Right hindlimb (tissue), 1 donor: ENCODE measurements at regions not wholly inside any gene's neighbourhood (a gene's known extent, or its start where the extent isn't known, plus 50 kb on each side); places are given as distances from the start of the nearest gene placed in this dataset.

Experiments used
- DNase-seq: peaks from one replicate; pipeline ENCODE4 v3.0.0-alpha.2; 2018

DNA sequence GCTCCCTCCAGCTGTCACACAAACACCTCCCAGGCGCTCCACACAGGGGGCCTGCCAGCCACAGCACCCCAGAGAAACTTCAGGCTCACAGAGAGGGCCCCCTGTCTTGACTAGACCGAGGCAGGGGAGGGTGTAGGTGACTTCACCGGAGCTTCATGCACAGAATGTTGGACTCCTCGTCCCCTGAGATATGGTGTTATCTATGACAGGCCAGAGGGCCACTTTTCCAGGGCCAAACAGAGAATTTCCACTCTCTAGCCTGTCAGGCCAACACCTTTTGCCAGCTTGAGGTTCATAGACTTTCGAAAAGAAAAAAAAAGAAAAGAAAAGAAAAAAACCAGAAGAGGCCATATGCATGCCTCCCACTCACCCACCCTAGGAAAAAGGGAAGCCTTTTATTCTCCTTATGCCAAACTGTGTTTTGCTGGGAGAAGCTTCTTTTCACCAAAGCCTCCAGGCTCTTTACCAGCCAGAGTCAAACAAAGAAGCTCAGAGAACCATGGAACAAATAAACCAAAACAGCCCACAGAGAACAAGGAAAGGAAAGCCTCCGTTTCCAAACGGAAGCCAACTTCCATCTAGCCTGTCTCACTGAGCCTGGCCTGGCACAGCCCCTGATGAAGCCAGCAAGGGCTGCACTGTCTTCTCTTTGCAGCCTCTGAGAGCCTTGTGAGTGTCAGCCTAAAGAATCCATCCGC is 313.2 kb upstream of the JARID2 start:
- DNase-seq, result no peak

- DNase-seq, result no peak
These were observed 312.7 kb upstream of the JARID2 start for GRCh38 chr6:14933183-14933544.

- DNase-seq, result no peak
These were observed 311.9 kb upstream of the JARID2 start for GRCh38 chr6:14934013-14934412.

DNA sequence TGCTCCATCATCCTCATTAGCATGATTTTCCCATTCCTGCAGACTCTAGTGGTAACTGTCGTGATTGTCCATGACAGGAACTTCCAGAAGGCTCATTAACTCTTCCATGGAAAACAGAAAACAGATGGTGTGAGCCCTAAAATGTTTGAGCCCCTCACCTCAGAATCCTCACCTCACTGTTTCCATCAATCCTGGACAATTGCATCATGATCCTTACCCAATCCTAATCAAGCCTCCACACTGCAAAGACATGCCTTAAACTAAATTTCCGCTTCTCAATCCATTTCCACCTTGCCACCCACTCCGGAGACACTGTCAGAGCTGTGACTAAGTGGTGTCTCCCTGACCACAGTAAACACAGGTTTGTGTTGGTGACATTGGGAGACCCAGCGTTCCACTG is 311.0 kb upstream of the JARID2 start:
- DNase-seq, result no peak

DNA sequence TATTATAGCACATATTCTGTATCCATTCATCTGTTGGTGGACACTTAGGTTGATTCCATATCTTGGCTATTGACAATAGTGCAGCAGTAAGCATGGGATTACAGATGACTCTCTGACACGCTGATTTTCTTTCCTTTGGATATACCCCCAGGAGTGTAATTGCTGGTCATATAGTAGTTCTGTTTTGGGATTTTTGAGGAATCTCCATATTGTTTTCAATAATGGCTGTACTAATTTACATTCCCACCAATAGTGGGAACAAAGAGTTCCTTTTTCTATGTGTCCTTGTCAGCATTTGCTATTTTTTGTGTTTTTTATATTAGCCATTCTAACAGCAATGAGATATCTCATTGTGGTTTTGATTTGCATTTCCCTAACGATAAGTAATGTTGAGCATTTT is 309.0 kb upstream of the JARID2 start:
- no peak for DNase-seq

- DNase-seq, result no peak
These were observed 302.8 kb upstream of the JARID2 start for GRCh38 chr6:14943116-14943515.

GRCh38 chr6:14944593-14944992 is 301.3 kb upstream of the JARID2 start:
- no peak for DNase-seq

GRCh38 chr6:14945461-14946185 is 300.2 kb upstream of the JARID2 start:
- no peak for DNase-seq

DNA sequence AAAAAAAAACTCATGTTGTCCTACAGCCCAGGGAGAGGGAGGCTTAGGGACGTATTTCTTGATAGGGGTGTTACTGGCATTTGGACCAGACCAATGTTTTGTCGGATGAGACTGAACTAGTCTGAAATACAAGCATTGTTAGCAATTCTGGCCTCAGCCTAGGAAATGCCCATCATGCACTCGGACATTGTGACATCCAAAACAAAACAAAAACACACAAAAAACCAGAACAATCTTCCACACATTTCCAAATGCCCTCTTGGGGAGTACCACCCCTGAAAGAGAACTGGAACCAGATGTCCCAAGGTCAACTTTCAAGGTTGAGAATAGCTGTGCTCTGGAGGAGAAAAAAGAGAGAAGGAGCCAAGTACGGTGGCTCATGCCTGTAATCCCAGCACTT is 299.1 kb upstream of the JARID2 start:
- no peak for DNase-seq

- DNase-seq, result no peak
These were observed 297.2 kb upstream of the JARID2 start for GRCh38 chr6:14948586-14949245.

DNA sequence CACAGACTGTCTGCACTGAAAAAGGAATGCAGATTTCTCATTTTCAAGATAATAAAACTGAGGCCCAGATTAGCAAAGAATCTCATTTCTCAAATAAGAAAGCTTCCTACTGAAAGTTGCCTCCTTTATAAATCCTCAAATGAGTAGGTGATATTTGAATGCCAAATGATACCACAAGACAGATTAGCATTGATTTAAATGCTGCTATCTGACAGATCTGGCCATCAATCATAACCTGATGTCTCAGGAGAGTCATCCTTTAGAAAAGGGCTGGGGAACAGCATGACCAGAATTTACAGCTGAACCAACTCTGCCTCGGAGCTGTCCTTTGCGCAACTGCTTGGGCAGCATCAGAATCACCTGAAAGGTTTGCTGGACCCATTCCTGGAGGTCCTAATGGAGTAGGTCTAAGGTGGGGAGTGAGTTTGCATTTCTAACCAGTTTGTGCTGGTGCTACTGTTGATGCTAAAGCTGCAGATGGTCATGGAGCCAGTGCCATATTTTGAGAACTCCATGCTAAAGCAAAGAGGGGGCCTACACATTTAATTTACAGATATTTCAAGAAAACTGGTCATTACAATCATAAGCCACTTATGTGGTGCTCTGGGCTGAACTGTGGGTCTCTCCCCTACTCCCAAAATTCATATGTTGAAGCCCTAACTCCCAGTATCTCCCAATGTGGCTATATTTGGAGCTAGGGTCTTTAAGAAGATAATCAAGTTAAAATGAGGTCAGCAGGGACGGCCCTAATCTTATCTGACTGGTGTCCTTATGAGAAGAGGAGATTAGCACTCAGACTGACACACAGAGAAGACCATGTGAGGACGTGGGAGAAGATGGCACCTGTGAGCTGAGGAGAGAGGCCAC is 295.5 kb upstream of the JARID2 start:
- DNase-seq, result no peak

- no peak for DNase-seq
These were observed 294.9 kb upstream of the JARID2 start for GRCh38 chr6:14950970-14951276.

- no peak for DNase-seq
These were observed 294.2 kb upstream of the JARID2 start for GRCh38 chr6:14951704-14952103.

- DNase-seq, result peak; percentile 52
These were observed 292.0 kb upstream of the JARID2 start for GRCh38 chr6:14953836-14954235.

DNA sequence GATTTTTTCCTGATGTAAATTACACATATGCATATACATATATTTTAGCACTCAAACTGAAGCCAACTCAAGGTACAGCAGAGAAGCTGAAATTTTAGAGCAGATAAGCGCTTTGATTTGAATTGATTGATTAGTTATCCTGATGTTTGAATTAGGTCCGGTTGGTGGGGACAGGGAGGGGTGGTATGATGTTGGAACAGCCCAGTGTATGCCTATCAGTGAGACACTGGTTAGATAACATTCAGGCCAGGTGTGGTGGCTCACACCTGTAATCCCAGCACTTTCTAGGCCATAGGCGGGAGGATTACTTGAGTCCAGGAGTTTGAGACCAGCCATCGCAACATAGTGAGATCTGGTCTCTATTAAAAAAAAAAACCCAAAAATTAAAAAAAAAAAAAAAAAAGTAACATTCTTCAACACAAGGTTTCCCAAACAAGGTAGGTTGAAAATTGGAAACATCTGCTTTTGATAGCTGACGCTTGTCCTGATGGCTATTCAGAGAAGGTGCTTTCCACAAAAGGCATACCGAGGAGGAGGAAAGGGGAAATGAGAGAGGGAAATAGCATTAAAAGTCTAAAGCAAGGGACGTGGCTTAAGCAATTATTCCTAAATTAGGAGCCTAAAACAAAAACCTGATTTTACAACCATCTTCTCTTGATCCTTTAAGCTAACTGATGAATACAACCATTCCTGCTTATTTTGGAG is 288.4 kb upstream of the JARID2 start:
- DNase-seq, result no peak

- no peak for DNase-seq
These were observed 286.5 kb upstream of the JARID2 start for GRCh38 chr6:14959324-14959885.

- DNase-seq, result no peak
These were observed 281.2 kb upstream of the JARID2 start for GRCh38 chr6:14964556-14965270.

- DNase-seq, result no peak
These were observed 280.3 kb upstream of the JARID2 start for GRCh38 chr6:14965424-14966075.

GRCh38 chr6:14966096-14966905 is 279.6 kb upstream of the JARID2 start:
- no peak for DNase-seq
